Vagina (tissue), 2 donors: ENCODE measurements at regions not wholly inside any gene's neighbourhood (a gene's known extent, or its start where the extent isn't known, plus 50 kb on each side); places are given as distances from the start of the nearest gene placed in this dataset.

Experiments
- DNase-seq, 2 donors: peaks; one replicate each; pipeline ENCODE4 v3.0.0-alpha.2; 2017; ENCODE audit errors: extremely low spot score in 2 of 2
- H3K27ac ChIP-seq: fragments of 200-600 bp; sonication (generic); one replicate; pipeline ENCODE4 v1.5.1; 2019
- H3K27me3 ChIP-seq: fragments of 200-600 bp; sonication (generic); one replicate; pipeline ENCODE4 v1.5.1; 2019
- H3K36me3 ChIP-seq, 2 donors: fragments of 200-600 bp; sonication (generic); one replicate each; pipeline ENCODE4 v1.5.1; 2017 to 2019
- H3K4me1 ChIP-seq: fragments of 200-600 bp; sonication (generic); one replicate; pipeline ENCODE4 v1.5.1; 2019
- H3K4me3 ChIP-seq, 2 donors: fragments of 200-600 bp; sonication (generic); 1 replicate in 1 of 2; 2 replicates in 1 of 2; pipeline ENCODE4 v1.5.1; 2016 to 2019
- H3K9me3 ChIP-seq: fragments of 200-600 bp; sonication (generic); one replicate; pipeline ENCODE4 v1.5.1; 2019
- POLR2A ChIP-seq, 2 donors: fragments of 450-650 bp; IDR thresholded peaks; one replicate each; pipeline ENCODE4 v1.6.1; 2017; ENCODE audit warnings: antibody characterized with exemption in 2 of 2, mild to moderate bottlenecking in 2 of 2, moderate library complexity in 2 of 2
- POLR2AphosphoS5 ChIP-seq, 2 donors: sonication (generic); formaldehyde crosslinking; IDR thresholded peaks; one replicate each; pipeline ENCODE4 v1.9.0; 2017; ENCODE audit warnings: antibody characterized with exemption in 2 of 2, mild to moderate bottlenecking in 2 of 2, low read depth in 1 of 2; ENCODE audit not compliant: insufficient read depth in 1 of 2
- intact Hi-C: fragments of 100-400 bp; cut with DNase I; formaldehyde crosslinking; loops from one replicate; pipeline ENCODE4 v1.15.1; 2023
- TF ChIP-seq, protein P1 (sequence below), 3 experiments: fragments of 450-650 bp in 2 of 3; fragments of 200-600 bp in 1 of 3; sonication (generic) in 1 of 3; IDR thresholded peaks; one replicate each; pipeline ENCODE4 v1.5.1; 2017 to 2019; ENCODE audit warnings: antibody characterized with exemption in 3 of 3, mild to moderate bottlenecking in 2 of 3, moderate library complexity in 2 of 3

DNA sequence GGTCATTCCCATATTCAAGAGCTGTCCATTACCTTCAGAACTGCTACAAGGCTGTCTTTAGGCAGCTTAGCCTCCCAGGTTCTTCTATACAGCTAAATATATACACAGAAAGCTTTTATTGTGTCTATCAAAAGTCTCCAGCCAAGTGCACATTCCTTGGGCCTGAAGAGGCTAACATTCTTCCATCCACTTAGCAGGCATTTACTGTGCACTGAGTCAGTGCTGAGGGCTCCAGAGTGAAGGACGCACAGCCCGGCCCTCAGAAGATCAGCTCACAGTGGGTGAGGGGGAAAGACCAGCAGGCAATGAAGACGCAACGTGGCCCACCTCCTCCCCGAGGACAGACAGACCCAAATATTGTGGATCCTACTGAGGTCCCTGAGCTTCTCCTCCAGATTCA lies 569.9 kb downstream of the CDH26 start:
- H3K27me3 ChIP-seq, result no peaks in the 10 kb centered on the region
- no peaks in the 10 kb centered on the region for H3K4me1 ChIP-seq
- no peak overlapping the region for H3K4me3 ChIP-seq
- TF ChIP-seq POLR2A (IDR thresholded peaks at IDR 0.05) (no peak), POLR2AphosphoS5 (IDR thresholded peaks at IDR 0.05; ENCODE audit: insufficient read depth in 1 of 2, low read depth in 1 of 2) (no peak)
- TF ChIP-seq, protein P1, sequence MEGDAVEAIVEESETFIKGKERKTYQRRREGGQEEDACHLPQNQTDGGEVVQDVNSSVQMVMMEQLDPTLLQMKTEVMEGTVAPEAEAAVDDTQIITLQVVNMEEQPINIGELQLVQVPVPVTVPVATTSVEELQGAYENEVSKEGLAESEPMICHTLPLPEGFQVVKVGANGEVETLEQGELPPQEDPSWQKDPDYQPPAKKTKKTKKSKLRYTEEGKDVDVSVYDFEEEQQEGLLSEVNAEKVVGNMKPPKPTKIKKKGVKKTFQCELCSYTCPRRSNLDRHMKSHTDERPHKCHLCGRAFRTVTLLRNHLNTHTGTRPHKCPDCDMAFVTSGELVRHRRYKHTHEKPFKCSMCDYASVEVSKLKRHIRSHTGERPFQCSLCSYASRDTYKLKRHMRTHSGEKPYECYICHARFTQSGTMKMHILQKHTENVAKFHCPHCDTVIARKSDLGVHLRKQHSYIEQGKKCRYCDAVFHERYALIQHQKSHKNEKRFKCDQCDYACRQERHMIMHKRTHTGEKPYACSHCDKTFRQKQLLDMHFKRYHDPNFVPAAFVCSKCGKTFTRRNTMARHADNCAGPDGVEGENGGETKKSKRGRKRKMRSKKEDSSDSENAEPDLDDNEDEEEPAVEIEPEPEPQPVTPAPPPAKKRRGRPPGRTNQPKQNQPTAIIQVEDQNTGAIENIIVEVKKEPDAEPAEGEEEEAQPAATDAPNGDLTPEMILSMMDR (IDR thresholded peaks at IDR 0.05), result no peak
- H3K36me3 ChIP-seq, result no peaks in the 10 kb centered on the region
- H3K27ac ChIP-seq, result no peak overlapping the region
- no peaks in the 10 kb centered on the region for H3K9me3 ChIP-seq
- no peak for DNase-seq
- intact Hi-C loops, result no loop called here

DNA sequence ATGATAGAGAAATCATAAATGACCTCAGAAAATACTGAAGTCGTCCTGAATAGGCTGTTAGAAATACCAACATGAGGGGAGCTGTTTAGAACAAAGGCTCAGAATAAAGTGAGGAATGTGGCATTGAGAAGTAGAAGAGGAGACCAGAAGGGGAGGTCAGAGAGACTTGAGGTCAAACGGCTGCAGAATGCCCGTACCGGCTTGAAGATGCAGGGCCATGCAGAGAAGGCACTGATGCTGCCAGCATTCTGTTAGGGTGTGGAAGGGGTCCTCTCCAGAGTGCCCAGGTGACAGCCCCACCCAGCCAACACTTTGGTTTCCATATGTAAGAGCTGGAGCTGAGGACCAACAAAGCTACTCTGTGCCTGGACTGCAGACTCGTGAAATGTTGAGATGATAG lies 570.9 kb downstream of the CDH26 start:
- TF ChIP-seq POLR2A (IDR thresholded peaks at IDR 0.05) (no peak), POLR2AphosphoS5 (IDR thresholded peaks at IDR 0.05; ENCODE audit: insufficient read depth in 1 of 2, low read depth in 1 of 2) (no peak)
- TF ChIP-seq, protein P1 (IDR thresholded peaks at IDR 0.05), result no peak
- no peaks in the 10 kb centered on the region for H3K36me3 ChIP-seq
- no peaks in the 10 kb centered on the region for H3K9me3 ChIP-seq
- intact Hi-C loops, result no loop called here
- no peaks in the 10 kb centered on the region for H3K4me1 ChIP-seq
- no peak for DNase-seq
- H3K4me3 ChIP-seq, result no peak overlapping the region
- H3K27me3 ChIP-seq, result no peaks in the 10 kb centered on the region
- H3K27ac ChIP-seq, result no peak overlapping the region

DNA sequence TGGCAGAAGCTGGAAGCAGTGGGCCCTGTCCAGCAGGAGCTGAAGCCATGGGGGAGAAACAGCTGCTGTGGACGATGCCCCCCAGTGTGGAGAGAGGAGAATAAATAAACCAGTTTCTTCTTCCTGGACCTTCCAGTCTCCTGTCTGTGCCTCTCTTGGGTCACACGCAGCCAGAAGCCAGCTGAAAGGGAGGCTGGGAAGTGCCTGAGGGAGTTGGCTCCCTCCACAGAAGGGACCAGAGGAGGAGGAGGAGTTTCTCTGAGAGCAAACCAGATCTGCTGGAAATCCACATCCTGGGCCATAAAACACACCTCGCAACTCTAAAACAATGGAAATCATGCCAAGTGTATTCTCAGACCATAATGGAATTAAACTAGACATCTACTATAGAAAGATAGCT lies 577.0 kb downstream of the CDH26 start:
- DNase-seq, result no peak

DNA sequence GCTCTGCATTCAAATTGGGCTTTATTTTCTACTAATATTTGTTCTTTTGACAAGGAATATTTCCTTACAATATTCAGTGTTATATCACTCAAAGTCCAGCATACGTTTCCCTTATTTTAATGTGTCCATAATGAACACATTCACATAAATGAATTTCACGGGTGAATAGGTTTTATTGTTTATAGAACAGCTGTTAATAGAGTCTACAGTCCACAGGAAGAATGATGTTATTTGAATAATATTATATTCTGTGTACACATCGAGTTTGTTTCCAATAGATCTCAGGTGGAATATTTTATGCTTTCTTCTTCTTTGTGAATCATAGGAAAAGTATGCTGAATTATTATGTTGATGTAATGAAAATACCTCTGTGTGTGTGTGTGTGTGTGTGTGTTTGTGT lies 582.4 kb downstream of the CDH26 start:
- intact Hi-C loops, result no loop called here
- H3K36me3 ChIP-seq, result no peaks in the 10 kb centered on the region

More for the DNA sequence above, 577.0 kb downstream of the CDH26 start:
- no peaks in the 10 kb centered on the region for H3K36me3 ChIP-seq
- H3K27ac ChIP-seq, result no peak overlapping the region
- H3K4me3 ChIP-seq, result no peak overlapping the region
- intact Hi-C loops, result no loop called here
- no peaks in the 10 kb centered on the region for H3K9me3 ChIP-seq
- H3K4me1 ChIP-seq, result no peaks in the 10 kb centered on the region
- no peaks in the 10 kb centered on the region for H3K27me3 ChIP-seq
- TF ChIP-seq POLR2AphosphoS5 (IDR thresholded peaks at IDR 0.05; ENCODE audit: insufficient read depth in 1 of 2, low read depth in 1 of 2) (no peak), POLR2A (IDR thresholded peaks at IDR 0.05) (no peak)

DNA sequence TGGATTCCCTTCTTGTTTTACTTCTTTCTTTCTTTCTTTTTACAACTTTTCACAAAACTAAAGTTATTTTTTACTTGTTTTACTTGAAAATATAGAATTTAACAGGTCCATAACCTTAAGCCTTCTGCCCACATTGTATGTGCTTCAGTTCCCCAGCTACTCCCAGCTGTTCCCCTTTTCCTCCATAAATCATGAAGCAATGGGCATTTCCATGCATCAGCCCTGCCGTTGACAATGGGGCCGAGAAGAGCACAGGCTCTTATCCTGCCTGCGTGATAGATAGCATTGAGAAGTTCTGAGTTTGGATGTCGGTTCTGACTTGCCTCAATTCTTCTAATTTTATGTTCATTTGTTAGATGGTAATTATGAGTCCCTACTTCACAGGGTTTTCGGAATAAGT lies 583.8 kb downstream of the CDH26 start:
- no peaks in the 10 kb centered on the region for H3K27me3 ChIP-seq
- no peaks in the 10 kb centered on the region for H3K4me1 ChIP-seq
- no peak overlapping the region for H3K27ac ChIP-seq
- no peaks in the 10 kb centered on the region for H3K9me3 ChIP-seq
- no peaks in the 10 kb centered on the region for H3K36me3 ChIP-seq
- TF ChIP-seq POLR2AphosphoS5 (IDR thresholded peaks at IDR 0.05; ENCODE audit: insufficient read depth in 1 of 2, low read depth in 1 of 2) (no peak), POLR2A (IDR thresholded peaks at IDR 0.05) (no peak)
- TF ChIP-seq, protein P1 (IDR thresholded peaks at IDR 0.05), result no peak
- H3K4me3 ChIP-seq, result no peak overlapping the region
- DNase-seq, result no peak
- intact Hi-C loops, result no loop called here

More for the DNA sequence above, 582.4 kb downstream of the CDH26 start:
- H3K27ac ChIP-seq, result no peak overlapping the region
- TF ChIP-seq POLR2A (IDR thresholded peaks at IDR 0.05), result no peak
- TF ChIP-seq POLR2AphosphoS5 (IDR thresholded peaks at IDR 0.05; ENCODE audit: insufficient read depth in 1 of 2, low read depth in 1 of 2), result no peak
- TF ChIP-seq, protein P1 (IDR thresholded peaks at IDR 0.05), result no peak
- no peak for DNase-seq
- H3K9me3 ChIP-seq, result no peaks in the 10 kb centered on the region
- no peaks in the 10 kb centered on the region for H3K27me3 ChIP-seq
- H3K4me3 ChIP-seq, result no peak overlapping the region
- no peaks in the 10 kb centered on the region for H3K4me1 ChIP-seq
